ENCODE measurements at regions not wholly inside any gene's neighbourhood (a gene's known extent, or its start where the extent isn't known, plus 50 kb on each side); places are given as distances from the start of the nearest gene placed in this dataset.
A peak's percentile ranks its signal among the peaks of the same experiment; 100 is the strongest.

DNA sequence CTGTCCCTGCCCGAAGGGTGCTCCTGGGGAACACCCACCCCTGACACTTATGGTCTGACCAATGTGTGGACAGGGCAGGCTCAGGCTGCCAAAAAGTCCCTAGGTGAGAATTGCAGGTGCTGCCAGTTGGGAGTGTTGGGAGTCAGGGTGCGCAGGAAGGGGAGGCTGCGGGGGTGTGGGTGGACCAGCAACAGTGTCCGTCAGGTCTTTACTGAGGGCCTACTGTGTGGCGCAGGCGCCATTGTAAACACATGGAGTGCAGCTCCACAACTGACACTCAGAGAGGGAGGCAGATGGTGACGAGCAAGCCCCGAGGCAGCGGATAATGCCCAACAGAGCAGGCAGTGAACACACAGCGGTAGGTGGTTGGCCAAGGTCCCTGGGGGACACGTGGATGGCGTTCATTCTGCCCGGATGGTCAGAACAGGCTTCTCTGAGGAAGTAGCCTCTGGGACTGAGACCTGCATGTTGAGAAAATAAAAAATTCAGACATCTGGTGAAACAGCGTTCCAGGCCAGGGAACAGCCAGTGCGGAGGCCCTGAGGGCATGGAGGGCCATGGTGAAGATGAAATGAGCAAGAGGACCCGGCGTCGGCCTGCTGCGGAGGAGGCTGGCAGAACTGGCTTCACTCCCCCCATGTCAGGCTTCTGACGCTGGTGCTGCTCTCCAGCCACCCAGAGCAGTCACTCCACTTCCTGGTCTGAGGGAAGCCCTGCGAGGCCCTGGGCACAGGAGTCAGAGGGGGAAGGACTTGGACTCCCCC is 136.2 kb upstream of the ZBTB40 start:
- no peak for DNase-seq (ENCODE audit: low read depth in 2 of 2)

DNA sequence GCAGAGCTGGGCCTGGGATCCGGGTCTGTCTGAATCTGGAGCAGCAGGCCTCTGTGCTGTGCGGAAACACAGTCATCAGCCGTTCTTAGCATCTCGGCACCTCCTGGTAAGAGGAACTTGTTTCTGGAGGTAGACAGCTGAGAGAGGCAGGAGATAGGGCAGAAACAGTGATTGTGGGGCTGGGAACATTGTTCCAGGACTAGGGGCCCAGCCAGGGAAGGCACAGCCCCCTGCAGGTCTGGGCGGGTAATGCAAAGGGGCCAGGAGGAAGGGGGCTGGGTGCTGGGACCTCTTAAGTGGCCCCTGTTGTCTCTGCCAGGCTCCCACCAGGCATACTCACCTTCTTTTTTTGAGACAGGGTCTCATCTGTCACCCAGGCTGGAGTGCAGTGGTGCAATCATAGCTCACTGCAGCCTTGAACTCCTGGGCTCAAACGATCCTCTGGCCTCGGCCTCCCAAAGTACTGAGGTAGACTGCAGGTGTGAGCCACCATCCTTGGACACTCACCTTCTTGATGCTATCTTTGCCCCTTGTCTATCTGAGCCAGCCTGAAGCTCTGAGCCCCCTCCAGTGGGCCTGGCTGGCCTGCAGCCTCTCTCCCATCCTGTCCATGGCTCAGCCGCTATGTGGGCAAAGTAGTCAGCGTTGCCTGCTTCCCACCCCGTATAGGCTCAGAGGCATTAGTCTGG is 134.3 kb upstream of the ZBTB40 start:
- DNase-seq (ENCODE audit: low read depth in 2 of 2), result peak; percentile 16 to 59

DNA sequence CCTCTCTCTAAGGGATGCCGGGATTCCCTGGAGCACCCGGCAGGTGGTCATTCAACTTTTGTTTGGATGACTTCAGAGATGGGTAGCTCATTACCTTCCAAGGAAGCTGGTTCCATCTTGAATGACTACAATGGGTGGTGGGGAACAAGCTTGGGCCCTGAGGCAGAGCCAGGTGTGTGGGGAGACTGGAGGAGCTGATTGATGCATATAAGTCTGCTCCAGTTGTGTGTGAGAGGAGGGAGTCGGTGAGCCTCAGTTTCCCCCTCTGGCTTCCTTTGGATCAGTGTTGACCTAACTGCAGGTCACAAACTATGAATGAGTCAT is 133.8 kb upstream of the ZBTB40 start:
- no peak for DNase-seq (ENCODE audit: low read depth in 2 of 2)

DNA sequence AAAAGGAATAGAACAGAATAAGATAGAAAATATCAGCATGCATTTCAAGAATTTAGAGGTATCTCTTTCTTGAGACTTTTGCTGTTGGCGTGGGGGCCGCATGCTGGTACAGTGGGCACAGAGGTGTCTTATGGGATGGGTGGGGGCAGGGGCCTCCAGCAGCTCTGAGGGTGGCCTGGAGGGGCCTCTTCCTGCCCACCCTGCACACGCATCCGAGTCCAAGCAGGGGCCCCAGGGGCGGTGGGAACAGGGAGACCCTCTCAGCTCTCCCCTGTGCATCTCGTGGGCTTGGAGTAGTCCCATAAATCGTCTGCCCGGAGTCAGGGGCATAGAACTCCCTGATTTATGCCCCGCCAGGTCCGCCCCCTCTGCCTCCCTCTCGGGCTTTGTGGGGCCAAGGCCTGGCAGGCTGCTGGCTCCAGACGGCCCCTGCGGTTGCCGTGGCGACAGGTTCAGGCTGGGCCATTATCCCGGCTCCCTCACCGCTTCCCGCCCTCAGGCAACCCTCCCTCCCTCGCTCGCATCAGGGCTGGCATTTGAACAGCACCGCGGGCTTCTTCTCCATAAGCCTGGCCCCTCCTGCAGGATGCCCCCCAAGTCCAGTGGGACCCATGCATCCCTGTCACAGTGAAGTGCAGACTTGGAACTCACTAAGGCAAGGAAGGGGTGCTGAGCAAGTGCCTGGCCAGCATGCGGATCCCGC is 133.2 kb upstream of the ZBTB40 start:
- no peak for DNase-seq (ENCODE audit: low read depth in 2 of 2)

DNA sequence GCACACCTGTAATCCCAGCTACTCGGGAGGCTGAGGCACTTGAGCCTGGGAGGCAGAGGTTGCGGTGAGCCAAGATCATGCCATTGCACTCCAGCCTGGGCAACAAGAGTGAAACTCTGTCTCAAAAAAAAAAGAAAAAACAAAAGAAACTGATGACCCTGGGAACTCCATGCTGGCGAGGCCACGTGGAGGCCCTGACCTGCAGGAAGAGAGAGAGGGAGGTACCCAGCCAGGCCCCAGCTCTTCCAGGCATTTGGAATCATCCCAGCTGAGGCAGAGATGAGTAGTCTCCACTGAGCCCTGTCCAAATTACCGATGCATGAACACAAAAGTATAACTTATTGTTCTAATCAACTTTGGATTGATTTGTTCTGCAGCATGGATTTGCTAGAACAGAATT is 132.0 kb upstream of the ZBTB40 start:
- no peak for DNase-seq (ENCODE audit: low read depth in 2 of 2)

DNA sequence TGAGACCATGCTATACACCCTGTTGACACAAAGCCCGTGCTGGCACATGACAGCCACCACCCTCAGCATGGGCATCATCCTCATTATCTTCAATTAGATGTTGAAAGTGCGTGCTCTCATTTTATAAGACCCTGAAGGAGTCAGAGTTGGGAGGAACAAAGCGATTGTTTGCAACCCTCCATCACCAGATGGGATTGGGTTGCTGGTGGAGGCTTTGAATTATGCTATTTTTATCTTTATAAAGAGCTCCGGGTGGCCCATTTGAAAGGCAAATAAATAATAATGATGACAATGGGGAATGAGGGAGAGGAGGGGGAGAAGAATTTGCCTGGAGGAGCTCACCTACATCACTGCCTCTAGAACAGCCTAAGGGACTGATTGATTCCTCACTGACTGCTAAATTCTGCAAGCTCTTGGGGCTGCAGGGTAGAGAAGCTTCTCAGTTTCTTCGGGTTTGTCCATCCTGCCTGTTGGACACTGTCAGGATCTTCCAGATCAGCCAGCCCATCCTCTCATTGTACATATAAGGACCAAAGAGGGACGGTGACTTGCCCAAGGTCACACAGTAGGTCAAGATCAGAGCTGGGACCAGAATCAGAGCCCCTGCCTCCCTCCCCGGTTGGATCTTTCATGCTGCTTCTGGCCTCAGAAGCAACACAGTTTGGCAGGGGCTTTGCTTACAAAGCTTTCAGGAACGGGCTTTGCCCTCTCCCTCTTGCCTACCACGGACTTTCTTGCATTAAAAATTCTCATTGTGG is 130.9 kb upstream of the ZBTB40 start:
- DNase-seq (ENCODE audit: low read depth in 2 of 2), result no peak

DNA sequence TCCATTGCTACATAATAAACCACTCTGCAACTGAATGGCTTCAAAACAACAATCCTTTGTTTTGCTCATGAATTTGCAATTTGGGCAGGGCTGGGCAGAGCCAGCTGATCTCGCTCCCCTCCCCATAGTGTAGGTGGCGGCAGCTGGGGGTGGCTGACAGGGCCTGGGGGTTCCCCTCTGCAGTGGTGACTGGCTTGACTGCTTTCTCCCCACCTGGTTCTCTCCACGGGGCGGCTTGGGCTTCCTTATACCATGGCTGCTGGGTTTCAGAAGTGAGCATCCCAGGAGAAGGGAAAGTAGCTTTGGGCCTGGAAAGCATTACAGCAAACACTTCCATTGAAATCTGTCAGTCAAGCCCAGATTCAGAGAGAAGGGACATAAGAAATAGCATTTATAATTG is 129.7 kb upstream of the ZBTB40 start:
- no peak for DNase-seq (ENCODE audit: low read depth in 2 of 2)

DNA sequence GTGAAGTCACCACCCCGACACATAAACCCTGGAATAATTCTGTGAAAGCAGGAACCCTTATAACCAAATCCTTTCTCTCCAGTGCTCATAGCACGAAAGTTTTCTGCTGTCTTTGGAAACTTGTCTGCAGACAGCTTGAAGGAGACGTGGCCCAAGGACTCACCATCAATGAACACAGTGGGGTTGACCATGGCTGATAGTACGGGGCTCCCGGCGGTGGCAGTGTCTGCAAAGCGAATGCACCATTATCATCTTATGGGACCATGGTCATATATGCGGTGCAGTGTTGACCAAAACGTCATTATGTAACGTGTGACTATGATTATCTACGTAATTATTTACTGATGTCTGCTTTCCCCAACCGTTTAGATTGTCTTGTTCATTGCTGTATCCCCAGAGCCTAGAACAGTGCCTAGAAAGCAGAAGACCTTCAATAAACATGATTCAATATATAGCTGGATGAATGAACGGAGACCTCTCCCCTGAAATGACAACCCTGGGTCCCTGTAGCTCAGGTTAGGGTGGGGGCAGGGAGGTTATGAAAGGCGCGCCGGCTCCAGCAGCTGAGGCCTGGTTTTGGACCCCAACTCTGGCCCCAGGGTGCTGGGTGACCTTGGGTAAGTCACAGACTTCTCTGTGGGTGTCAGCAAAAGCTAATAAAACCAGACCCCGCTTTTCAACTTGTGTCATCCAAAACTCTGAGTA is 128.4 kb upstream of the ZBTB40 start:
- no peak for DNase-seq (ENCODE audit: low read depth in 2 of 2)

DNA sequence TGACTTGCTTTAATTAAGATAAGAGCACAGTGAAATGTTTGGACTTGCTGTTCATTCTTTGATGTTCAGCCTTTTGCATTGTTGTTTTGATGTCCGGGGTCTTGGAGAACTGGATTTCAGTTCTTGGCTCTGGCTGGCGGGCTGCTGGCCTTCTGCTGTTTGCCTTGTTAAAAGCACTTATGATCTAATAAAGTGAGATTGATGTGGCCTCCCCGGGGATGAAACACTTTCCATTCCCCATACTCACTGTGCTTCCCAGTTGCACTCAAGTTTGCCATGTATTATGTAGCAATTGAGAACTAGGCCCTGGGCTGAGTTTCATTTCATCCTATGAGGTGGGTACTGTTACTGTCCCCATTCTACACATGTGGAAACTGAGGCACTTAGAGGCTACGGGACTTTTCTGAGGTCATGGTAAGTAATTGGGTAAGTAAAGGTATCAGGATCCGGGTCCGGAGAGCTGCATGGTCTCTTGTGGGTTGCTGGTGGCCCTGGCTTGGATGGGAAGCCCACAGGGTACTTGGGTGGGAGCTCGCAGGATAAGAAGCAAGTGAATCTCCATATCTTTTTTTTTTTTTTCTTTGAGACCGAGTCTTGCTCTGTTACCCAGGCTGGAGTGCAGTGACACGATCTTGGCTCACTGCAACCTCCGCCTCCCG is 127.7 kb upstream of the ZBTB40 start:
- DNase-seq (ENCODE audit: low read depth in 2 of 2), result no peak

DNA sequence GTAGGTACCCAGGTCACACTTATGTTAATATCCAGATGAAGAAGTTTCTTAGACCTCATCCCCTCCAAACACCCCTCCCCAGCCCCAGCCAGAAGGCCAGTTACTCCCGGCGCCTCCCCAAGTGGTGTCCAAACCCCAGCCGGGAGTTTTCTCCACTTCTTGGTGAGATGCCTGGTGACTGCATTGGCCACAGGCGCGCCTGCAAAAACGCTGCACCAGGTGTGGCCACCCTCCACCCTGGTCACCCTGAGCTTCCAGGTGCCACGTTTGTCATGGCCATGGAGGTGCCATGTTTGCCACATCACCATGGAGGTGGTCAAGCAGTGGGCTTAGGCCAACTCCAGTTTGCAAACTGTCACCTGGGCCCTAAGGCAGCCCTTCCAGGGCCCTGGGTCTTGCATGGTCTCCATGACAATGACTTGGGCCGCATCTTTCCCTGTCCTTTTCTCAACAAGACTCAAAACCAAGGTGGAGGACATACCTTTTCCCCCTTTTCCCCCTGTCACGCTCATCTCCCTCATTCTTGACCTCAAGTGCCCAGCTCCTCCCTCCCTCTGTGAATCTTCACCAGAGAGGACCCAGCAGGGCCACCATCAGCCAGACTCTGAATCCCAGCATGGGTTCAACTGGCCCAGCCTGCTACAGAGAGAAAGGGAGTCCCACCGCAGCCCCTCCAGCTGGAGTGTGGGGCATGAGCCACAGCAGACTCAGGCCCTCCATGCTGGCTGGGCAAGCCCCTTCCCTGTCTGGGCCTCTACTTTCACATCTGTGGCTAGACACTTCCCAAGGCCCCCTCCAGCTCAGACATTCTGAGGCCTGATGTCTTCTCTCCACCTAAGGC is 125.9 kb upstream of the ZBTB40 start:
- no peak for DNase-seq (ENCODE audit: low read depth in 2 of 2)

DNA sequence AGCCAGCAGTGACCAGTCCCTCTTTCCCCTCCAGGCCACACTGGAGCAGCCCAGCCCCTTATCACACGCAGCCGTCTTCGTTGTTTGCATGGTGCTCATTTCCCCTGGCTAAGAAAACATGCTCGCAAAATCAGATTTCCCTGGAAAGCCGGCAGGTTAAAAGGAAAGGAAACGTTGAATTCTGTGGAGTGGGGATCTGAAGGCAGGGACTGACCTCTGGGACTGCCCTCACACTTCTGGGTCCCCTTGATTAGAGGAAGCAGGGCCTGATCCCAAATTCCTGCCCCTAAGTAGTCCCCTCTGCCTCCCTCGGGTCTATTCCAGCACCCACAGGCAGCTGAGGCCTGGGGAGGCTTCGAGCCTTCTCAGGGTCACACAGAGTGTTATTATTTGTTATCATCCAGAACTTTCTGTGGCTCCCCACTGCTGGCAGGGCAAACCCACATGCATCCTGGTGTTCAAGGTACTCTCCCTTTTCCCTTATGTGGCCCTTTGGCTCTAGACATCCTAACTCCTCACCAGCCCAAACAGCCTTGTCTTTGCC is 125.2 kb upstream of the ZBTB40 start:
- DNase-seq (ENCODE audit: low read depth in 2 of 2), result no peak

DNA sequence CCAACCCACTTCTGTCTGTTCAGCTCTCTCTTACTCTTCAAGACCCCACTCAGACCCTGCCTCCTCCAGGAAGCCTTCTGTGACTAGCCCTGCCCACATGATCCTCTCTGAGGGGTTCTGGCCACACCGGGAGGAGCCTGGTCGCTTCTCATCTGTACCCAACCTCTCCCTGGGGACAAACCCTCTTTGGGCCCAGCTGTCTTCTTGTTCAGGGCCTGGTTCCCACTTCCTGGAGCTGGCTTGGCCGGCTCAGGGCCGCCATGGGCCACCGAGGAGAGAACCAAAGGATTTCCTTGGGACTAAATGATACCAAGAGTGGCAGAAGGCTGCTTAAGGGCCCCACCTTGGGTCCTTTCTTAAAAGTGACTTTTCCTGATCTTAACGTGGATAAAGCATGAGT is 124.7 kb upstream of the ZBTB40 start:
- no peak for DNase-seq (ENCODE audit: low read depth in 2 of 2)

DNA sequence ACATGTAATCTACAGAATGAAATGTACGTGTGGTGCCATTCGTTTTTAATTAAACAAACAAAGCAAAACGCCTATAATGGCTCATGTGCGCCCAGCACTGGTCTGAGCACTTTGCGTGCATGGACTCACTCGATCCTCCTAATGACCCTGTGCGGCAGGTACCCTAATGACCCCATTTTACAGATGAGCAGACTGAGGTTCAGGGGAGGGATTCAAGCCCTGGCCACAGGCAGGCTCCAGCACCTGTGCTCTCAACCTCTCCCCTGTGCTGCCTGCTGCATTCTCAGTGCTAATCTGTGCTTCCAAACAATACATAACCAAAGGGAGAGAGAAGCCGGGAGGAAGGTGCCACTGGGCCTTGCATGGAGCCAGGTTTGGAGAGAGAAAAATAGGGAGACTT is 124.2 kb upstream of the ZBTB40 start:
- DNase-seq (ENCODE audit: low read depth in 2 of 2), result no peak

DNA sequence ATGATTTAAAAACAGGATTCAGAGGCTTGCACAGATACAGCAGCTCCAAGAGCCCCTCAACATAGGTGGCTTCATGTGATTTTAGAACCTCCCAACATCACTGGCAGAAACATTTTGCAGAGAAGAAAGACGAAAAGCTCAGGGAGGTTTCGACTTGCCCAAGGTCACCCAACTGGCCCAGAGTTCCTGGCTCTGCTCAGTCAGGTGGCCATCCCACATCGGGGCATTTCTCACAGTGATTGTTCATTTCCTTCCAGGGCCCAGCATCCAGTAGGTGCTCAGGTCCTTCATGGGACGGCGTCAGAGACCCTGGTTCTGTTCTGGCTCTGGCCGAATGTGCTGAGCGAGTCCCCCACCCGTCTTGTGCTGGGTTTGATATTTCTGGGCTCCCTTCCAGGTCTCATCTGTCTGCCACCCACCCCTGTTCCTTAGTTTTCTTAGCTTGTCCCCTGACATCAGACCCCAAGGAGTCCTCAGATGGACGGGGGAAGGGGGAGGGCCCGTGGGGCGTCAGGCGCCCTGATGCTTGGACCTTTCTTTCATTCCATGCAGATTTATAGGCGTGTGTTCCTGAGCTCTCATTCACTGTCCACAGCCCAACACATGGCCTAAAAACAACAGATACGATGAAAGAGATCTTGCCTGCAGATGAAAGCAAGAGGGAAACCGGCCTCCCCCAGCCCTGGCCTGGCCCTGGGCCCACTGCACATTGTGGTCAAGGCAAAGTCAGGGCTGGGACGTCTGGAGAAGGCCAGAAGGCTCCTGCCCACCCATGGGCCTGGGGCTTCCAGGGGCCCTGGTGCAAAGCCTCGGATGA is 123.1 kb upstream of the ZBTB40 start:
- DNase-seq (ENCODE audit: low read depth in 2 of 2), result no peak

DNA sequence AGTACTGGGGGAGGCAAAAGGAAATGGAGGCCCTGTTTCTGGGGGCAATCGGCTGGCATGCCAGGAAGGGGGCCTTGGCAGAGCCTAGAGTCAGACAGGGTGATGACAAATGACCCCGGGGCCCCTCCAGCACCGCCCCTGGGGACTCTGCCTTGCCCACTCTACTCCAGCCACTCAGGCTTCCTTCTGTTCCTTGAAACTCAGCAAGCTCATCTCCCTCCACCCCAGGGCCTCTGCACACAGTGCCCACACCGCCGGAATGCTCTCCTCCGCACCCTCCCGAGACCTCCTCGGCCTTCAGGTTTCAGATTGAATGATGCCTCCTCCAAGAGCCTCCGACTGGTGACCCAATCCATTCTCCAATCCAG is 122.5 kb upstream of the ZBTB40 start:
- no peak for DNase-seq (ENCODE audit: low read depth in 2 of 2)

DNA sequence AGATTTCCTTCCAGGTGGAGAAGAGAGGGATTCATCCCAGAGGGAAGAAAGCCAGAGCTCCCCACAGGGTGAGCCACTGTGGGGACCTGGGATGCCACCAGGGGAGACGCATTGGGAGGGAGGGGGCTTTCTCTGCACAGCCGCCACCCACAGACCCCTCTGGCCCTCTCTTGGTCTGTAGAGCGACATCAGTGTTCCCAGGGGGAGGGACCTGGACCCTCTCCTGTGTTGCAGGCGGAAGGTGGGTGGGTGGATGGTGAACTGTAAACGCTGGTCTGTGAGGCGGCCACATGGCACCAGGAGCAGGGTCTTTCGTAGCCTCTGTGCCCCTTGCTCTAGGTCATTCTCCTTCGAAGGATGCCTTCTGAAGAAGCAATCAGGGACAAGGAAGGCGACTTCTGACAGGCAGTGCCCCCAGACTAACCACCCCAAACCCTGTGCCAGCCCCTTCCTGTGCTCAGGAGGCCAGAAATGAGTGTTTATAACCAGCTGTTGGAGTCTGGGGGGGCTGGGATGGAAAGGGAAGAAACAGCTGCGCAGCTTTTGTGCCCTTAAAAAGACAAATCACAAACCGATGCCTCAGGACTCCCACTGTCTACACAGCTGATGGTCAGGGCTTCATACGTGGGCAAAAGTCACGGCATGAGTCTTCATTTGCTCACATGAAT is 121.4 kb upstream of the ZBTB40 start:
- DNase-seq (ENCODE audit: low read depth in 2 of 2), result no peak

DNA sequence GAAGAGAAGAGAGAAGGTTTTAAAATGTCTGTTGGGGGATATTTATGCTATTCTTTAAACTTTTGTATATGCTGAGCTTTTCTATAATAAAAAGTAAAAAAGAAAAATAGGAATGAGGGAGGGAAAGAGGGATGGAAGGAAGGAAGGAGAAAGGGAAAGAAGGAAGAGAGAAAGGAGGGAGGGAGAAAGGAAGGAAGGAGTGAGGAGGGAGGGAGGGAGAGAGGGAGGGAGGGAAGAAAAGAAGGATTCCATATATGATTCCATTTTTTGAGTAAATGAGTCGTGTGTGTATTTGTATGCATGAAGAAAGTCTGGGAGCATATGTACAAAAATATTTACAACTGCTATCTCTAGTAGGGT is 120.9 kb upstream of the ZBTB40 start:
- no peak for DNase-seq (ENCODE audit: low read depth in 2 of 2)

DNA sequence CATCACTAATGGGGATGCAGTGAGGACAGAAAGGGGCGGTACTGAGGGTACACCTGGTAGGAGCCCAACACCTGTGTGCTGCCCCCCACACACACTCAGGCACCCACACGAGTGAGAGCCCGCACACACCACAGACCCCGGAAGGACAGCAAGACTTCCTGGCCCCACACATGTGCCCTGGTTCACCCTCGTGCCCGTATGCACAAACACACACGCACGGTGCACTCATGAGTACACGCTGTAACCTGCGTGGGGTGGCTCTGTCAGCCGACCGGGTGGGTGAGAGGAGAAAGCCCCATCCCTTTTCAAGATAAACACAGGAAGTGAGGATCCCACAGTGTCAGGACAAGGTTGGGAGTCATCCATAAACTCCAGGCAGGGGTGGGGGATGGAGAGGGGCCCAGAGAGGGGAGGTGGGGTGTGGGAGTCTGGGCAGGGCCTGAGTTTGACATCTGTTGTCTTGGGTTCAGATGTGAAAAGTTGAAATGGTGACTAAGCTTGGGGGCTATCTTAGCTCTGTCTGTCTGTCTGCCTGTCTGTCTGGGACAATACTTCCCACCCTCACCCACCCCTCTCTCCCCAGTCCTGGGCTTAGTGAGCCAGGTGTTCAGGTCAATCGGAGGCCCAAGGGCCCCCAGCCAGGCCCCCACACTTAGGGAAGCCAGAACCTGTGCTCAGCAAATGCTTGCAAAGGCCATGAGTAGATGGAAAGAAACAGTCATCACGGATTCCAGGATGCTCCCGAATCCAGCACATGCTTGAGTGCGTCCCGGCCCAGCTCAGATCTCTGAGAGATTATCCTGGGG is 119.8 kb upstream of the ZBTB40 start:
- DNase-seq (ENCODE audit: low read depth in 2 of 2), result no peak
